ENCODE measurements at regions not wholly inside any gene's neighbourhood (a gene's known extent, or its start where the extent isn't known, plus 50 kb on each side); places are given as distances from the start of the nearest gene placed in this dataset.
"Not testable (repeated sequence)": the region's sequence is repeated elsewhere in the genome, so short reads cannot be mapped to it uniquely, and the experiment has no call there.

DNA sequence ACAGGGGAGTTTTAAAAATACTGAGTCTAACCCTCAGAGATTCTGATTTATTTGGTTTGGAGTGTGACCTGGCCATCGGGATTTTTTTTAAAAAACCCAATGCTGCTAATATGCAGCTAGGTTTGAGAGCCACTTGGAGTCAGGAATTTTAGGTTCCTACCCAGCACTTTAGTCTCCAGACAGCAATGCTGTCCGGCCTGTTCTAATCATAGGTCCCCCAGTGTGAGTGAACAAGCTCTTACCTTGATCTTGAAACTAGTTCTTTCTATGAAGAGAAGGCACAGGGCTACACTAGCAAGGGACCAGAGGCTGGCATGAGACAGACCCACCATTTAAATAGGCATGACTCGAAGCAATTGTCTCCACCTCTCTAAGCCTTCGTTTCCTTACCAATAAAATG lies 103.5 kb downstream of the SMIM20 start (continued):
- TF ChIP-seq, protein P1, sequence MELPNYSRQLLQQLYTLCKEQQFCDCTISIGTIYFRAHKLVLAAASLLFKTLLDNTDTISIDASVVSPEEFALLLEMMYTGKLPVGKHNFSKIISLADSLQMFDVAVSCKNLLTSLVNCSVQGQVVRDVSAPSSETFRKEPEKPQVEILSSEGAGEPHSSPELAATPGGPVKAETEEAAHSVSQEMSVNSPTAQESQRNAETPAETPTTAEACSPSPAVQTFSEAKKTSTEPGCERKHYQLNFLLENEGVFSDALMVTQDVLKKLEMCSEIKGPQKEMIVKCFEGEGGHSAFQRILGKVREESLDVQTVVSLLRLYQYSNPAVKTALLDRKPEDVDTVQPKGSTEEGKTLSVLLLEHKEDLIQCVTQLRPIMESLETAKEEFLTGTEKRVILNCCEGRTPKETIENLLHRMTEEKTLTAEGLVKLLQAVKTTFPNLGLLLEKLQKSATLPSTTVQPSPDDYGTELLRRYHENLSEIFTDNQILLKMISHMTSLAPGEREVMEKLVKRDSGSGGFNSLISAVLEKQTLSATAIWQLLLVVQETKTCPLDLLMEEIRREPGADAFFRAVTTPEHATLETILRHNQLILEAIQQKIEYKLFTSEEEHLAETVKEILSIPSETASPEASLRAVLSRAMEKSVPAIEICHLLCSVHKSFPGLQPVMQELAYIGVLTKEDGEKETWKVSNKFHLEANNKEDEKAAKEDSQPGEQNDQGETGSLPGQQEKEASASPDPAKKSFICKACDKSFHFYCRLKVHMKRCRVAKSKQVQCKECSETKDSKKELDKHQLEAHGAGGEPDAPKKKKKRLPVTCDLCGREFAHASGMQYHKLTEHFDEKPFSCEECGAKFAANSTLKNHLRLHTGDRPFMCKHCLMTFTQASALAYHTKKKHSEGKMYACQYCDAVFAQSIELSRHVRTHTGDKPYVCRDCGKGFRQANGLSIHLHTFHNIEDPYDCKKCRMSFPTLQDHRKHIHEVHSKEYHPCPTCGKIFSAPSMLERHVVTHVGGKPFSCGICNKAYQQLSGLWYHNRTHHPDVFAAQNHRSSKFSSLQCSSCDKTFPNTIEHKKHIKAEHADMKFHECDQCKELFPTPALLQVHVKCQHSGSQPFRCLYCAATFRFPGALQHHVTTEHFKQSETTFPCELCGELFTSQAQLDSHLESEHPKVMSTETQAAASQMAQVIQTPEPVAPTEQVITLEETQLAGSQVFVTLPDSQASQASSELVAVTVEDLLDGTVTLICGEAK (IDR thresholded peaks at IDR 0.05; ENCODE audit: borderline replicate concordance): no peak
- TF ChIP-seq SMAD1 (IDR thresholded peaks at IDR 0.05; ENCODE audit: low read depth, partially characterized antibody): no peak
- no peak for TF ChIP-seq TCF7 (IDR thresholded peaks at IDR 0.05; ENCODE audit: borderline replicate concordance)
- no peak for TF ChIP-seq RELA (IDR thresholded peaks at IDR 0.05; ENCODE audit: borderline replicate concordance, partially characterized antibody)
- TF ChIP-seq, protein P2, sequence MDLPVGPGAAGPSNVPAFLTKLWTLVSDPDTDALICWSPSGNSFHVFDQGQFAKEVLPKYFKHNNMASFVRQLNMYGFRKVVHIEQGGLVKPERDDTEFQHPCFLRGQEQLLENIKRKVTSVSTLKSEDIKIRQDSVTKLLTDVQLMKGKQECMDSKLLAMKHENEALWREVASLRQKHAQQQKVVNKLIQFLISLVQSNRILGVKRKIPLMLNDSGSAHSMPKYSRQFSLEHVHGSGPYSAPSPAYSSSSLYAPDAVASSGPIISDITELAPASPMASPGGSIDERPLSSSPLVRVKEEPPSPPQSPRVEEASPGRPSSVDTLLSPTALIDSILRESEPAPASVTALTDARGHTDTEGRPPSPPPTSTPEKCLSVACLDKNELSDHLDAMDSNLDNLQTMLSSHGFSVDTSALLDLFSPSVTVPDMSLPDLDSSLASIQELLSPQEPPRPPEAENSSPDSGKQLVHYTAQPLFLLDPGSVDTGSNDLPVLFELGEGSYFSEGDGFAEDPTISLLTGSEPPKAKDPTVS (IDR thresholded peaks at IDR 0.05; ENCODE audit: low read depth, low read length): no peak
- TF ChIP-seq SP1 (IDR thresholded peaks at IDR 0.05; ENCODE audit: low read depth, low read length): no peak
- TF ChIP-seq, protein P3, sequence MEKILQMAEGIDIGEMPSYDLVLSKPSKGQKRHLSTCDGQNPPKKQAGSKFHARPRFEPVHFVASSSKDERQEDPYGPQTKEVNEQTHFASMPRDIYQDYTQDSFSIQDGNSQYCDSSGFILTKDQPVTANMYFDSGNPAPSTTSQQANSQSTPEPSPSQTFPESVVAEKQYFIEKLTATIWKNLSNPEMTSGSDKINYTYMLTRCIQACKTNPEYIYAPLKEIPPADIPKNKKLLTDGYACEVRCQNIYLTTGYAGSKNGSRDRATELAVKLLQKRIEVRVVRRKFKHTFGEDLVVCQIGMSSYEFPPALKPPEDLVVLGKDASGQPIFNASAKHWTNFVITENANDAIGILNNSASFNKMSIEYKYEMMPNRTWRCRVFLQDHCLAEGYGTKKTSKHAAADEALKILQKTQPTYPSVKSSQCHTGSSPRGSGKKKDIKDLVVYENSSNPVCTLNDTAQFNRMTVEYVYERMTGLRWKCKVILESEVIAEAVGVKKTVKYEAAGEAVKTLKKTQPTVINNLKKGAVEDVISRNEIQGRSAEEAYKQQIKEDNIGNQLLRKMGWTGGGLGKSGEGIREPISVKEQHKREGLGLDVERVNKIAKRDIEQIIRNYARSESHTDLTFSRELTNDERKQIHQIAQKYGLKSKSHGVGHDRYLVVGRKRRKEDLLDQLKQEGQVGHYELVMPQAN (conservative IDR thresholded peaks at IDR 0.05): no peak
- no peak for TF ChIP-seq MEF2B (IDR thresholded peaks at IDR 0.05; ENCODE audit: partially characterized antibody, poor library complexity, severe bottlenecking)
- no peak for TF ChIP-seq POLR2AphosphoS5 (IDR thresholded peaks at IDR 0.05; ENCODE audit: low read length)
- TF ChIP-seq, protein P4, sequence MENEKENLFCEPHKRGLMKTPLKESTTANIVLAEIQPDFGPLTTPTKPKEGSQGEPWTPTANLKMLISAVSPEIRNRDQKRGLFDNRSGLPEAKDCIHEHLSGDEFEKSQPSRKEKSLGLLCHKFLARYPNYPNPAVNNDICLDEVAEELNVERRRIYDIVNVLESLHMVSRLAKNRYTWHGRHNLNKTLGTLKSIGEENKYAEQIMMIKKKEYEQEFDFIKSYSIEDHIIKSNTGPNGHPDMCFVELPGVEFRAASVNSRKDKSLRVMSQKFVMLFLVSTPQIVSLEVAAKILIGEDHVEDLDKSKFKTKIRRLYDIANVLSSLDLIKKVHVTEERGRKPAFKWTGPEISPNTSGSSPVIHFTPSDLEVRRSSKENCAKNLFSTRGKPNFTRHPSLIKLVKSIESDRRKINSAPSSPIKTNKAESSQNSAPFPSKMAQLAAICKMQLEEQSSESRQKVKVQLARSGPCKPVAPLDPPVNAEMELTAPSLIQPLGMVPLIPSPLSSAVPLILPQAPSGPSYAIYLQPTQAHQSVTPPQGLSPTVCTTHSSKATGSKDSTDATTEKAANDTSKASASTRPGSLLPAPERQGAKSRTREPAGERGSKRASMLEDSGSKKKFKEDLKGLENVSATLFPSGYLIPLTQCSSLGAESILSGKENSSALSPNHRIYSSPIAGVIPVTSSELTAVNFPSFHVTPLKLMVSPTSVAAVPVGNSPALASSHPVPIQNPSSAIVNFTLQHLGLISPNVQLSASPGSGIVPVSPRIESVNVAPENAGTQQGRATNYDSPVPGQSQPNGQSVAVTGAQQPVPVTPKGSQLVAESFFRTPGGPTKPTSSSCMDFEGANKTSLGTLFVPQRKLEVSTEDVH (IDR thresholded peaks at IDR 0.05; ENCODE audit: low read depth, partially characterized antibody): no peak
- TF ChIP-seq PAX8 (IDR thresholded peaks at IDR 0.05): no peak

DNA sequence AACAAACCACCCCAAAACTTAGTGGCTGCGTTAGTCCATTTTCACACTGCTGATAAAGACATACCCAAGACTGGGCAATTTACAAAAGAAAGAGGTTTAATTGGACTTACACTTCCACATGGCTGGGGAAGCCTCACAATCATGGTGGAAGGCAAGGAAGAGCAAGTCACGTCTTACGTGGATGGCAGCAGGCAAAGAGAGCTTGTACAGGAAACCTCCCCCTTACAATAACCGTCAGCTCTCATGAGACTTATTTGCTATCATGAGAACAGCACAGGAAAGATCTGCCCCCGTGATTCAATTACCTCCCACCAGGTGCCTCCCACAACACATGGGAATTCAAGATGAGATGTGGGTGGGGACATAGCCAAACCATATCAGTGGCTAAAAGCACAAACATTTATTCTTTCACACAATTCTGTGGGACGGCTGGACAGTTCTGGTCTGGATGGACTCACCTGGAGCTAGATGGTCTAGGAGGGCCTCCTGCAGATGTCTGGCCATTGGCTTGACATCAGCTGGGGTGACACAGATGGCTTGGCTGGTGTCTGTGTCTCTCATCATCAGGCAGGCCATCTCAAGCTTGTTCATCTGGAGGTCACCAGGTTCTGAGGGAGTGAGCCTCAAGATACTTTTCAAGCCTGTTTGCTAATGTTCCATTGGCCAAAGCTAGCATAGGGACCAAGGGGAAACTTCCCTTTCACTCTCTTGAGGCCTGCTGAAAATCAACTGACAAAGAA lies 104.1 kb downstream of the SMIM20 start:
- H3K27me3 ChIP-seq (replicated peaks in 1 of 2; ENCODE audit: control insufficient read depth in 2 of 2, insufficient read depth in 2 of 2, low read length in 1 of 2); H3K4me1 ChIP-seq (ENCODE audit: control insufficient read depth, insufficient read depth, low read length); H4K20me1 ChIP-seq (ENCODE audit: control insufficient read depth, insufficient read depth); SMC1A ChIA-PET (ENCODE audit: uncharacterized antibody, unreplicated experiment); RAD21 ChIA-PET (ENCODE audit: unreplicated experiment); H3K9me3 ChIP-seq (replicated peaks; ENCODE audit: control insufficient read depth, insufficient read depth, low read length); POLR2A ChIA-PET; H3K4me2 ChIP-seq (ENCODE audit: control insufficient read depth, insufficient read depth); ATAC-seq; H3K36me3 ChIP-seq (ENCODE audit: control insufficient read depth in 2 of 2, insufficient read depth in 2 of 2, low read length in 1 of 2); DNase-seq (ENCODE audit: low read depth, low spot score); intact Hi-C loops (cut with micrococcal nuclease; ENCODE audit: unreplicated experiment); H2AFZ ChIP-seq (ENCODE audit: control insufficient read depth, low read depth, low read length); FAIRE-seq; H3K9ac ChIP-seq (ENCODE audit: control insufficient read depth, insufficient read depth, low read length); H3K27ac ChIP-seq (ENCODE audit: control insufficient read depth, insufficient read depth); in situ Hi-C loops (cut with MboI); BruUV-seq (replicated peaks); H3K79me2 ChIP-seq (ENCODE audit: control insufficient read depth, insufficient read depth, low read length); H3K4me3 ChIP-seq: not testable (repeated sequence)
- CTCF ChIA-PET: interaction anchor here (0.8 to 0.9 kb wide), 2 partner anchors 12 to 93 kb away, joined by 3 read pairs; no protein-coding TSS in a partner anchor
- WGBS (ENCODE audit: insufficient coverage, insufficient replicate concordance, low lambda C conversion rate, missing lambda C conversion rate): 47% methylated on average over 6 of the region's 6 CpGs
